ENCODE measurements at regions not wholly inside any gene's neighbourhood (a gene's known extent, or its start where the extent isn't known, plus 50 kb on each side); places are given as distances from the start of the nearest gene placed in this dataset.
A peak's percentile ranks its signal among the peaks of the same experiment; 100 is the strongest.

DNA sequence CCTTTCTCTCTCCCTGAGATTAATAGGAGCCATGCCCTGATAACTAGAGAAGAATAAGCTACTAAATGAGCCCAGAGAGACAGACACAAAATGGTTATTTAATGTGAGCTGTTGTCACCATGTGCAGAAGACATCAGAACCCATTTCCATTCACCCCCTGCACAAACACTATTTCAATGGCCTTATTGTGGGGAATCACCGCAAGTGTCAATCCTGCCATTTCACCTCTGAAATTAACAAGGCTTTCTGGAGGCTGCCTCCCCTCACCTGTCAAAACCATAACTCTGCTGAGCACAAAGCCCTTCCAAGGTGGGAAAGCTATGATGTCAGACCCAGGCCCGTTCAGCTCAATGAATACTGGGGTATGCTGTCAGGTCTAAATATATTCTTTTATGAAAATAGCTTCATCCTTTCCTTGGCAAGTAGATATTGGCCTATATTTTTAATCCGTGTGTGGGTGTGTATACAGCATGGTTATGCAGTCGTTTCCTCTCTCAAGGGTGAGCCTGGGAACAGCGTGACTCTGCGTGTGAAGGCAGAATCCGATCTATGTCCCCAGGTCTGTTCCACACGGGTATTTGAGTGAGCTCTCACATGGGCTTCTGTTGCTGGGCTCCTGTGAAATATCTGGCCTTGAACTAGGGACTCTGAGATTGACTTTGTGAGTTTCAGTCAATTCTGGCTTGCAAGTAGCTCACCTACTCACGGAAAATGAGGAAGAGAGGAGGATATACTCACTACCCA lies 266.3 kb downstream of the FBXW7 start:
- no peak for DNase-seq

DNA sequence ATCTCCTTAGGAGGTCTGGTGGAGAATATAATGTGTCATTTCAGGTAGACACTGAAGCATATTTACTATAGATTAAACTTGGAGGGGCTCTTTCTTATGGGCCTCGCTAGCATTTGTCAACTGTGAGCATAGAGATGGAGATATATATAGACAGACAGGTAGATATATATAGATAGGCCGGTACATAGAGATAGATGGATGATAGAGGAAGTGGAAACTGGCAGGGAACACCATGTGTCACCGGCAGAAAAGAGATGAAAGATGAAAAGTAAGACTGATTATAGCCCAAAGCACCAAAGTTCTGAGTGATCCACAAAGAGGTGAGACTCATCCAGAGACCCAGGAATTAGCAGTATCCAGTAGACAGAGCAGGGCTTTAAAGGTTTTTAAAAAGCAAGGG lies 268.1 kb downstream of the FBXW7 start:
- no peak for DNase-seq

DNA sequence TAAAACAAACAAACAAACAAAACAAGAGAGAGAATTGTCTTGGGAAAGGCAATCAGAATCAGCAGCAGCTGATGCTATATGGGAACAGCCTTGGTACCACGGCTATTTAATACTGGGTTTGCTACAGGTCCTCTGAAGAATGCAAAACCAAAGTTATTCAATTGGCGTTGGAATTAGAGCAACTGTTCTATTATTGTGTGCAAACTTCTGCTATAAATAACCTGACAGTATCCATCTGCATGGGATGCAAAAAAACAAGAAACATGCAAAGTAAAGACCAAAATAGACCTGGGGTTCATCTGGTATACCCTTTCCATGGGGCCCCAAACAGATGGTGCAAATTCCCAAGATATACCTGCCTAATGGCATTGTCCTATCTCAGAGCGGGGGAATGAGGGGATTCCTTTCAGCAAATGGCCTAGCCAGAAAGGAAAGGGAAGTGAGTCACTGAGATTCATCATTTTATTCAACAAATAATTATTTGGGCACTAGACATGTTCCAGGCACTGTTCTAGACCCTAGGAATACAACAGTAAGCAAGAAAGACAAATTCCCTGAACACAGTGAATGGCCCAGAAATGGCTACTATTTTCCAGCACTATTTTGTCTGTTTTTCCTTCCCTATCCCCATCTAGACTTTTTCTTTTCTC lies 268.9 kb downstream of the FBXW7 start:
- DNase-seq, result no peak

DNA sequence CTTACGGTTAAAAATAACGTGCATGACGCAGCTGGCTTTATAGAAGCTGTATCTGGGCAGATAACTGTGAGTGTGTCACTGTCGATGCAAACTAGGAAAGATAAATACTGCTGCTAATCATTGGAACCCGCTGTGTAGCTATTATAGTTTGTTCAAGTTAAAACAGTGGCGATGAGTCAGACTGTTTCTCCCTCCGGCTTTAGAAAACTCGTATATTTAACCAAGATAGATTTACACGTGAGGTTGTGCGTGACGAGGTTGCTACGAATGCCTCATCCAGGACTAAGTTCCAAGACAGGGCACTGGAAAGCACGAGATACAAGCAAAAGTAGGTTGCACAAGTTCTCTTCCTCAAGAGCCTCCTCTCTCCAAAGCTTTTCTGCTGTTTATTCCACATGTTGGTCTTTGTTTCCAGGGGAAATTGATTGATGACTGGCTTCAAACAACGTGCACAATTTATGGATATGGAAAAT lies 270.7 kb downstream of the FBXW7 start:
- no peak for DNase-seq

DNA sequence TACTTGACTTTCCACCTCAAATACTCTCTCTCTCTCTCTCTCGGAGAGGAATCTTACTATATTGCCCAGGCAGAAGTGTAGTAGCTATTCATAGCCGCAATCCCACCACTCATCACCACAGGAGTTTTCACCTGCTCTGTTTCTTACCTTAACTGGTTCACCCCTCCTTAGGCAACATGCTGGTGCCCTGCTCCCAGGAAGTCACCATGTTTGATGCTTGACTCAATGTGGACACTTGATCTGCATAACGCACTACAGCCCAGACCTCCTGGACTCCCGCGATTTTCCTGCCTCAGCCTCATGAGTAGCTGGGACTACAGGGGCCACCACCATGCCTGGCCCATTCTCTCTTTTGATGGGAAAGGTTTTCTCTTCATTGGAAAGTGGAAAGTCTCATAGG lies 271.8 kb downstream of the FBXW7 start:
- DNase-seq, result no peak

DNA sequence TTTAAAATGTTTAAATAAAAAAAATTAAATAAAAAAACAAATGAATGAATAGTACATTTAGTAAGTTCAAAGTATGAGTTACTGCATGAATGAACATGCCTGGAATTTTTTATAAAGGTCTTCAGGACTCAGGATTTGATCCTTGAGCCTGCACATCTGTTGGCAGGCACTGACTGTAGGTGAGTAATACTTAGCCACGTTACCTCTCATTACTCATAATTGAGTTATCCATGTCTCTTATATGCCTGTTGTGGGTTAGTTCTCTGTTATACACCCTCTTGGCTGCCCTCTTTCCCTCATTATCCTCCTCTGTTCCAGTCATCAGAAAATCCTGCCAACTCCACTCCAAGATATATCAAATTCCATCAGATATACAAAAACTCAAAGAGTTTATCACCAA lies 276.0 kb downstream of the FBXW7 start:
- DNase-seq, result no peak

DNA sequence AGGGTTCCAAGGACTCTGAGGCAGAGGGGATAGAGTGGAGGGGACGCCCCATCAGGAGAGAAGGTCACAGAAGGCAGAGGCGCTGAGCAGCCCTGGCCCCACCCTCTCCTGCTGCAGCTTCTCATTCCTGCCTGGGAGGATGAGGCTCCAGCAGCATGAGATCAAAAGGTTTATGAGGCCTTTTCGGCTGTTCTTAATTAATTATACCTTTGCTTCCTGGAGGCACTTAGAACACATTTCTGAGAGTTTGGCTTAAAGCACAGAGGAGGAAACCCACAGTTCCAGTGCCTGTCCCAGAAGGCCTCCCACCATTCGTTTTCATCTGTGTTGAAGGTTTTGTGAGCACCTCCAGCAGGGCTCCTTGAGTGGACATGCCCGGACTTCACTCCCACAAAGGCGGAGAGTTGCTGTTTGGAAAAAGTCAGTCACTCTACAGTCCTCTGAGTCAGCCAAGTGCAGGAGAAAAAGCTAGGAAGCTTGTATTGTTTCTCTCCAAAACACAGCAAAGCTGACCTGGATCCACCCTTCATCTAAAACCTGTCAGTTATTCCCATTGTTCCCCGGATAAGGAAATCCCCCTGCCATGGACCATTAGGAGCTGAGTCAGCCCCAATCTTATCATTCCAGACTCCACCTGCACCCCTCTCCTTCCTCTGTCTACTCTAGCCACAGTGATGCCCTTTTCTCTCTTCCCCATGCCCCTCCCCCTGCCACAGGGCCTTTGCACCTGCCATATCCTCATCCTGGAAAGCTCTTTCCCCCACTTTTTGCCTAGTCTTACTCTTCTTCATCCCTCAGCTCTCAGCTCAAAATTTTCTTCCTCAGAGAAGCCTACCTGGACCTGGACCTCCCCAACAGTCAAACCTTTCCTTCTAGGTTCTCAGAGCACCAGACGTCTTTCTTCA lies 276.8 kb downstream of the FBXW7 start:
- no peak for DNase-seq

DNA sequence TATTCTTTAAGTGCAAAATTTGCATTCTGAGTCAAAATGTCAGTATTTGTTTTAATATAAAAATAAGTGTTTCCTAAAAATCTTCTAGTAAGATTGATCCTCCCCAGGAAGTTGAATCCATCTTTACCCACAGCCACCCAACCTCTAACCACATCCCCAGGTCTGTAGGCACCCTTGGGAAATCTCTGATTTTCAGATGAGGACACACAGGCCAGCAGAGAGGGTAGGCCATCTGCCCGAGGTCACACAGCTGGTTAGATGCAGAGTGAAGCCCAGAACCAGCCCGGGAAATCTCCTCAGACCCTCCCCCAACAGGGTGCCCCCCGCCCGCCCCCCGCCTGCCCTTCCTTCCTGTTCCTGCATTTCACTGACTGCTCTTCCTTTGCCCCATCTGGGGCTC lies 277.5 kb downstream of the FBXW7 start:
- DNase-seq, result no peak

DNA sequence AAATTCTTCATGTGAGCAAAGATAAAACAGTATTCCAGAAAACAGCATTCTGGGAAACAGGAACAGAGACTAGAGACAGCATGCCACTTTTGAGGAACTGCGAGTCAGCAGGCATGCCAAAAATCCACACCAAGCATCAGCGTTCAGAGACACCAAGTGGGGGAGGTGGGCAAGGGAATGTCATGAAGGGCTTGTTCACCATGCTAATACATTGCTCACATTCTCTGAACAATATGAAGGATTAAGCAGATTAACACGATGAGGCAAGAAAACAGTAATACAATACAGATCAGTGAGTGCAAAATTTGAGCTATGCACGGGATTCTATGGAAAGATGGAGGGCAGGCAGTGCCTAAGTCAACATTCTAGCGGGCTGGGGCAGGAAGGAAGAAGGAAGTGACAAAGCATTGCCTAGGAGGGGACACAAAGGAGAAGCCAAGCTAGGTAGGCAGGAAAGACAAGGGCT lies 278.3 kb downstream of the FBXW7 start:
- DNase-seq, result no peak

DNA sequence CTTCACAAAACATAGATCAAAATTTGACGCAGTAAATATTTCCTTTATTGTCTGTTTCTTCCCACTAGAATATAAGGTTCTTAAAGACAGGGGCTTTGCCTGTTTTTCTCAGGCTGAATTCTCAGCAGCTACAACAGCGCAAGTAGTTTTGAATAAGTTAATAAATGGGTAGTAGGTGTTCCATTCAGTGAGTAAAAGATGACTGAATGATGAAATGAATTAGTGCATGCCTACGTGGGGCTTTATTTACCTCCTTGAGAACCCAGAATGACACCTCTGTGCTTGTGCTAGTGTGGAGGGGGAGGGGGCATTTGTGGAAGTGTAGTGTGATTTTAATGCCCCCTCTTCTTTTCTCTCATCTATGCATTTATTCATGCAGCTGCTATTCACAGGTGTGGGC lies 278.9 kb downstream of the FBXW7 start:
- DNase-seq, result no peak

DNA sequence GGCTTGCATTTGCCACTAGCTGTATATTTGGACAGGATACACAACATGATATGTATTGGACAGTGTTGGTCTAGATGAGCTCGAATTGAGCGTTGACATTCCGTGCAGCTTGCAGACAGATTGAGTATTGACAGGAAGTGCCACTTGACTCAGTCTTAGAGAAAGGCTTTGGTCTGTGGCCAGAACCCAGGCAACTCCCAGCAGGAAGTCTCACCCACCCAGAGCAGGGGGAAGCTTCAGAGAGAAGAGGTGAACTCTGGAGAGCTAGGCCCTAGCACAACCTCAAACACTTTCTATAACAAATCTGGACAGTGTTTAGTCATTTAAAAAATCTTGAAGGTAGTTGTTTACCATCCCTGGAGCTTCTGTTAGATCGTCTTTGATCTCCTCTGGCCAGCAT lies 280.5 kb downstream of the FBXW7 start:
- DNase-seq, result peak; percentile 74

DNA sequence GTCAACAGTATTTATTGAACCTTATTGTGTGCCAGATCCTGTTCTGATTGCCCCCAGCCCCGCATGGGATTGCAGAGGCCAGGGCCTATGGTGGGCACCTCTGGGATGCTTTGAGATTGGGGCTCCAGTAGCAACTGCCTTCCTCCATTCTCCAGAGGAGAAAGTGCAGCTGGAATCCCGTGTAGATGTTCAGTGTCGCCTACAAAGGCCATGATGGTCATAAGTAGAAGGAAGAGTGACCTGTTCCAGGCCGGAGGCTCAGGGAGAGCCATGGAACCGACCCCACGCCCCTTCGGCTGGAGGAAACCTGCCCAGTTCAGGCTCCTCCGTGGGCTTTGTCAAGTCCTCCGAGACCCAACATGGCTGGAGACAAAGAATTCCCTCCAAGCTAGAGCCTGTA lies 287.5 kb downstream of the FBXW7 start:
- DNase-seq, result no peak

DNA sequence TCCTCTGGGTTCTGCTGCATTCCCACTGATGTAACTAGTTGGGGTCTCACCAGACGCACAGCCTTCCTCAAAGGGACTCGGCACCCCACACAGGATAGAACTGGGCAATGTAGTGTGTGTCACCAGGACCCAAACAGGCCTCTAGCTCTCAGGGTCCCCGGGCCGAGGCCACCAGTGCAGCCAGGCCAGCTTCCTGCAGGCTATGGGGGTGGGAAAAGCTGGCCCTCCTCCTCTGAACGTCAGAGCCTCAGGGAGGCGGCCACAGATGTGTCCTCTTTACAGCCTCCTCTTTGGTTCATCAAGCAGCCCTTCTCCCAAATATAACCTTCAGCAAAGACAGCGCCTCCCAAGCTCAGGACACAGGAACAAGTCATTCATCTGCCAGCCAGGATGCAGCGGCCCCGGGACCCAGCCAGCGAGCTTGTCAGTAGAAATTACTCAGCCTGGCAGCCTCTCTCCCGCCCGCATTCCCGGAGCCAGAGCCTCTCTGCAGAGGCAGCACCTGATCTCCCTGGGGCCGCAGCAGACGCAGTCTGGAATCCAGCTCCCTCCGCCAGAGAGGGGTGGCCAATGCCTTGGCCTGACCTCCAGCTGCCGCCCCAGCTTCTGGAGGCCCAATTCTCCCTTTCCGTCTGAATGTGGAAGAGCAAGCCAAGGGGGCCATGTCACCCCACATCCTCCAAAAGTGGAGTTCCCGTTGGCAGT lies 288.5 kb downstream of the FBXW7 start:
- no peak for DNase-seq

DNA sequence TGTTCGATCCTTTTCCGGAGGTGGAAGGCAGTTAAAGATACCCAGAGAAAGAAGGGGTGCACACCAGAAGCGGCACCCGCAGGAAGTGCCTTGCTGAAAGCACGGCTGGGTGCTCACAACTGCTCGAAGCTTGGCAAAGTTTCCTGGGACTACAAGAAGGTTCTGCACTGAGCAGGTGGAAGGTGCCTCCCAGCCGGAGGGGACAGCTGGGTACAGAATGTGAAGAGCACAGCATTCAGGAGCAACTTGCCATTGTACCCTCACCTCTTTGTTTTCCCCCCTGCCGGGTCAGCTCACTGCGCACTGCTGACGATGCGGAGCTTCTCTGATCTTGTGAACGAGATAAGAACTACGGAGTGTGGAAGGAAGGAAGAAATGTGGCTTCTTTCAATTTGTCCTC lies 289.2 kb downstream of the FBXW7 start:
- DNase-seq, result peak; percentile 63

DNA sequence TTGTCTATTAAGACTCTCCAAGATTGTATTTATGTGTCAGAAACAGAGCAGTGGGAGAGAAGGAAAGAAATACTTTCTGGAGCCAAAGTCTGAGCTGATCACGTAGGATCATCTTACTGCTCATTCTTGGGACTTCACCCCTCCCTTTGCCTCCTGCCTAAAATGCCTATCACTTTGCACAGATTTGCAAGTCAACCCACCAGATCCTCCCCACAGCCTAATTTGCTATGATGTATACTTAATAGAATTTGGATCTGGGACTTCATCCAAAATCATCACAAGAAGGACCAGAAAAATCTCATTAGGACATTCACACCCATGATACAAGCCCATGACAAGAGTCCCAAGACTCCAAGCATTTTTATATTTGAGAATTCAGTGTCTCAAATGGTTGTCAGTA lies 290.2 kb downstream of the FBXW7 start:
- no peak for DNase-seq

DNA sequence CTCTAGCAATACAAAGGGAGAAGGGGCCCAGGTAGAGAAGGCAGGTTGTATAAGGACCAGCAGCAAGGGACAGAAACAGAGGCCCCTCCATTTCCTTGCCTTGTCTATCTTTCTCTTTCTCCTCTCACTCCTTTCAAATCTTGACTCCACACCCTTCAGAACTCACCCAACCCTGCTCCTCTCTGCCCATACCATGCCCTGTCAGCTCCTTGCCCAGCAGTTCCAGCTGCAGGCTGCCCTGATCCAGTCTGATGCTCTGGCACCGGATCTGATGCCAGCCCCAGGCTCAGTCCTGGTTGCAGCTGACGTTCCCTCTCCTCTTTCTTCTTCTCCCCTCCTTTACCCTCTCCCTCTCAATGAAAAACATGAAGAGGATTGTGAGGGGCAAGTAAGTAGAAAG lies 291.2 kb downstream of the FBXW7 start:
- no peak for DNase-seq

DNA sequence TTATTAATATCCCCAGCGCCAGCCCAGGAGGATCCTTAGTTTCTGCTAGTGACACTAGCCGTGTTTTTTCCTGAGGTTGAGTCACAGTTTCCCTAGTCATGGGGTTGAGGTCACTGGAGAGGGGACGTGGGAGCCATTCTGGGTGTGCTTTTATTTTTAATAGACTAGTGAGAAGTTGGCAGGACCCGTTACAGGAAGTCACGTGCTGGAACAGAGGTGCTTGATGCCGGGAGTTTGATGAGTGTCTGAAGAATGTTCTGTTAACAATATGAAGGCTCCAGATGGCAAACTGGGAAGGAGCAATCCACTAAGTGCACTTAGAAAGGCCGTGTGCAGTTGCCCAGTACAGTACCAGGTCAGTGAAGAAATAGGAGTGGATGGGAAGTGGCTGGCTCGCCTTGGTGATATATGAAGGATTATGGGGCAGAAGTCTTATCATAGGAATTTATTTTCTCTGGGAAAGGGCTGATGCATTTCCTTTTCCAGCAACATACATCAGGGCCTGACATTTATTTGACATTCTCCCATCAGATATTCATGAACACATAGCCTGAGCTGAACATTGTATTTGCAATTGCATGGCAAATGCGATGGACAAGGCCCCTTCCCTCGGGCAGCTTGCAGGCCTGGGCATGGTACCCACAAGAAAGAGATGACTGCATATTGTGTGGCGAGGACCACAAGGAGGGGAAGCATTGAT lies 291.8 kb downstream of the FBXW7 start:
- DNase-seq, result no peak

DNA sequence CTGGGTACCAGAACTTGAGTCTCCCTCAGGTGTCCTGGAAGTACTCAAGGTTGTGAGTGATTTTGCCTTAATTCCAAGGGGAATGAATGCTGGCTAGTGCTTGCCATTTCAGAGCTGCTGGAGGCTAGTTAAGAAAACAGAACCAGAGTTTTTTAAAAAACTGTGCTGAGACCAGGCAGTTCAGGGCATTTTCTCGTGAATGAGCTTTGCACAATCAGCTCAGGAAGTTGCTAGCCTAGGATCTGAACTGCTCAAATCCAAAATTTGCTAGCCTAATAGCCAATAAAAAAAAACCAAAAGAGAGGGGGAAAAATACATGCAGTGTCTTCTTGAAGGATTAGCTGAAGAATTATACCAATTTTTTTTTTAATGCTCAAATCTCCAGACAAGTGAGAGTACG lies 292.7 kb downstream of the FBXW7 start:
- DNase-seq, result no peak

DNA sequence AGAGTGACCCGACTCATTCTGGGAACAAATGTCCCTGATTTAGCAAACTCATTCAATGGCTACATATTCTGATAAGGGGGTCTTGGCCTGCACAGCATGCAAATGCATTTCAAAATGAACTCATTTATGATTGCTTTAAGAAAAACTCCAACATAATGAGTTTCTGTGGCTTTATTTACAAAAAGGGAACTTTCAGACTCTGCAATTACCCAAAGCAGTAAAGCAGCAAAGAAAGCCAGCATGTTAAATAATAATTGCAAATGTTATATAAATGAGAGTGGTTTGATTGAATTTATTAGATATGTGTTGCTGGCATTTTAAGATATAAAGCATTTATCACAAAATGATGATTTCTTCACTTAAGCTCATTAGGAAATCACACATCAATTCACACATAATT lies 295.7 kb downstream of the FBXW7 start:
- DNase-seq, result no peak

DNA sequence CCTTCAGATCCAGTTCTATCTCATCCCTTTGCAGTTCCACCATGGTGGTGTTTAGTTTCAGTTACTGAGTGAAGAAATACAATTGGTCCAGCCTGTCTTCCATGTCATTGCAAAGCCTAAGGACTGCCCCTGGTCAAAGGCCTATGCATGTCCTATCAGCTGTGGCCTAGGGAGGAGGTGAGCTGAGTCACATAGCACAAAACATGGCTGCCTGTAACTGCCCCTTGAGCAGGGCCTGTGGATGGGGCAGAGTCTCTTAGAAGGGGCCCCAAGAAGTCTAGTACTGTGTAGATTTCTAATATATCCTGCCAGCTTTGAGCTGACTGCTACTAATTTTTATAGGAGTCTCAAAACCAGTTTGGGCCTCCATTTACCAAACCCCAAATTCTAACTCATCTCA lies 296.7 kb downstream of the FBXW7 start:
- DNase-seq, result no peak

DNA sequence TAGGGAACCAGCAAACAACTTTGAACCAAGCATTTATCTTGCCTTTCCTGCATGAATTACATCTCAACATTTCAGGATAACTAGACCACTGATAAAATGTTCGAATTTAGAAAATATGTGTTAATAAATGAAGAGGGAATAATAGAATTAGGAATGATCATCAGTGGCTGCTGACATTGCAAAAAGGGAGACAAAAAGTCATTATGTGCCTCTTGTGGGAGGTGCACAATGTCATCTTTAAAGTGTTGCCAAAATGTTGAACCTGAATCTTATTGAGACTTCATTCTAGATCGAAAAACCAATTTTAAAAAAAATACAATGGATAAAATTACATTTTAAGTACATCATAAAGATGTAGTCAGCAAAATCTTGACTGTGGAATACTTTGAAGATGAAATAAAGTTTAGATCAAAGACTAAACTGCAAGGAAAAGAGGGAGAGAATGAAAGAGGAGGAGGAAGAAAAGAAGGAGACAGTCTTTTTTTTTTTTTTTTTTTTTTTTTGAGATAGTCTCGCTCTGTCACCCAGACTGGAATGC lies 299.3 kb downstream of the FBXW7 start:
- no peak for DNase-seq

DNA sequence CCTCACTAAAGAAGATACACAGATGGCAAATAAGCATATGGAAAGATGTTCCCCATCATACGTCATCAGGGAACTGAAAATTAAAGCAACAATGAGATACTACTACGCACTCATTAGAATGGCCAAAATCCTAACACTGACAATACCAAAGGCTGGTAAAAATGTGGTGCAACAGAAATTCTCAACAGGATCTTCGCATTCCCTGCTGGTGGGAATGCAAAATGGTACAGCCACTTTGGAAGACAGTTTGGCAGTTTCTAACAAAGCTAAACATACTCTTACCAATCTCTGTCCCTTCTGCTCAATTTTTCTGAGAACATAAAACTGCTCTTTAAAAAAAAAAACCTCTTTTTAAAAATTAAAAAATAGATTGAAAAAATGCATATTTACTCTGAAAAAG lies 300.2 kb downstream of the FBXW7 start:
- no peak for DNase-seq
